ENCODE measurements at regions not wholly inside any gene's neighbourhood (a gene's known extent, or its start where the extent isn't known, plus 50 kb on each side); places are given as distances from the start of the nearest gene placed in this dataset.
A peak's percentile ranks its signal among the peaks of the same experiment; 100 is the strongest.

DNA sequence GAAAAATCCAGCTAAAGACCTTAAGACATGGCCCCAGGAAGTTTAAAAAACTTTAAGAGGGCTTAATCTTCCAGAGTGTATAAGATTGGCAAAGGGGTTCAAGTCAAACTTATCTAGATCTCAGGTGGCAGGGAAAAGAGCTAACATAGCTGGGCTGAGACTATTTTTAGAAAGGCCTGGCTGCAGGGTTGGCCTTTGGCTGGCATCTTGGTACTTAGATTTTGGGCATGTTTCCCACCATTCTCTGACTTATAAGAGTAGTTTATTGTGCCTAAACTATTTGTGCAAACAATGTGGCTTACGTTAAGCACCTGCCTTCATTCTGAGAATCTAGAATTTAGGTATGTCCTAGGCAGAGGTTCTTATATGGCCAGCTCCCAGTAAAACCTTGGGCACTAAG lies 214.0 kb upstream of the MIS18BP1 start:
- no peak for DNase-seq

DNA sequence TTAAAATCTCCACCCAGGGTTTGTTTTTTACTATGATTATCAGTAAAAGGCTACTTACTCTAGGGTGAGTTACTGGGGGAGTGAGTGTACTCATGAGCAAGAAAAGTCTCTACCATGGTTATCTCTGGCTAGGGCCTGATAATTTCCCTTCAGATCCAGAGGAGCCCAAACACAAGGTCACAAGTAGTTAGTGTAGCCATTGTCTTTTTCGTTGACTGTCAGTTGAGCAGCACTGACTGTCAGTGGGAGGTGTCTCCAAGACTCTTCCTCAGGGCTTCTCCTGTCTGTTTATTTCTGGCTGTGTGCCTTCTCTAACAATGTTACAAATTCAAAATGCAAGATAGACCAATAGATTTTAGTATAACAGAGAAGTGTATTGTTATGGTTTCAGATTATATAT lies 181.2 kb upstream of the MIS18BP1 start:
- Histone ChIP-seq H3K79me2 (ENCODE audit: low read length) (no peaks in the 10 kb centered on the region), H3K9me3 (replicated peaks; ENCODE audit: insufficient read depth, low read length) (no peaks in the 10 kb centered on the region), H3K9me2 (replicated peaks; ENCODE audit: insufficient read depth, low read length) (no peaks in the 10 kb centered on the region), H3K36me3 (replicated peaks; ENCODE audit: insufficient read depth, low read length) (no peaks in the 10 kb centered on the region), H3F3A (ENCODE audit: insufficient read depth, low read length) (no peaks in the 10 kb centered on the region), H3K9ac (ENCODE audit: low read length) (no peak overlapping the region), H2AFZ (ENCODE audit: low read length) (no peak overlapping the region), H3K27ac (ENCODE audit: low read length) (no peak overlapping the region), H3K27me3 (replicated peaks; ENCODE audit: insufficient read depth, low read length) (no peaks in the 10 kb centered on the region), H4K20me1 (ENCODE audit: insufficient read depth, low read length) (no peaks in the 10 kb centered on the region), H3K4me2 (ENCODE audit: low read depth, low read length) (no peak overlapping the region), H3K4me3 (ENCODE audit: low read length) (no peak overlapping the region), H3K4me1 (ENCODE audit: low read length) (no peaks in the 10 kb centered on the region)
- TF ChIP-seq, protein P1, sequence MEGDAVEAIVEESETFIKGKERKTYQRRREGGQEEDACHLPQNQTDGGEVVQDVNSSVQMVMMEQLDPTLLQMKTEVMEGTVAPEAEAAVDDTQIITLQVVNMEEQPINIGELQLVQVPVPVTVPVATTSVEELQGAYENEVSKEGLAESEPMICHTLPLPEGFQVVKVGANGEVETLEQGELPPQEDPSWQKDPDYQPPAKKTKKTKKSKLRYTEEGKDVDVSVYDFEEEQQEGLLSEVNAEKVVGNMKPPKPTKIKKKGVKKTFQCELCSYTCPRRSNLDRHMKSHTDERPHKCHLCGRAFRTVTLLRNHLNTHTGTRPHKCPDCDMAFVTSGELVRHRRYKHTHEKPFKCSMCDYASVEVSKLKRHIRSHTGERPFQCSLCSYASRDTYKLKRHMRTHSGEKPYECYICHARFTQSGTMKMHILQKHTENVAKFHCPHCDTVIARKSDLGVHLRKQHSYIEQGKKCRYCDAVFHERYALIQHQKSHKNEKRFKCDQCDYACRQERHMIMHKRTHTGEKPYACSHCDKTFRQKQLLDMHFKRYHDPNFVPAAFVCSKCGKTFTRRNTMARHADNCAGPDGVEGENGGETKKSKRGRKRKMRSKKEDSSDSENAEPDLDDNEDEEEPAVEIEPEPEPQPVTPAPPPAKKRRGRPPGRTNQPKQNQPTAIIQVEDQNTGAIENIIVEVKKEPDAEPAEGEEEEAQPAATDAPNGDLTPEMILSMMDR (IDR thresholded peaks at IDR 0.05; ENCODE audit: low read length) = no peak
- no peak for TF ChIP-seq EZH2 (optimal IDR thresholded peaks at IDR 0.05; ENCODE audit: low read depth, low read length)
- no peak for DNase-seq

More for the DNA sequence above, 214.0 kb upstream of the MIS18BP1 start:
- no peaks in the 10 kb centered on the region for H3F3A ChIP-seq (ENCODE audit: insufficient read depth, low read length)
- no peak overlapping the region for H3K4me3 ChIP-seq (ENCODE audit: low read length)
- H3K27ac ChIP-seq (ENCODE audit: low read length) = no peak overlapping the region
- no peak overlapping the region for H3K9ac ChIP-seq (ENCODE audit: low read length)
- no peaks in the 10 kb centered on the region for H3K27me3 ChIP-seq (replicated peaks; ENCODE audit: insufficient read depth, low read length)
- H3K79me2 ChIP-seq (ENCODE audit: low read length) = no peaks in the 10 kb centered on the region
- no peak overlapping the region for H2AFZ ChIP-seq (ENCODE audit: low read length)
- H4K20me1 ChIP-seq (ENCODE audit: insufficient read depth, low read length) = no peaks in the 10 kb centered on the region
- no peak overlapping the region for H3K4me2 ChIP-seq (ENCODE audit: low read depth, low read length)
- no peaks in the 10 kb centered on the region for H3K9me2 ChIP-seq (replicated peaks; ENCODE audit: insufficient read depth, low read length)
- TF ChIP-seq, protein P1 (IDR thresholded peaks at IDR 0.05; ENCODE audit: low read length) = no peak
- no peaks in the 10 kb centered on the region for H3K9me3 ChIP-seq (replicated peaks; ENCODE audit: insufficient read depth, low read length)
- no peaks in the 10 kb centered on the region for H3K4me1 ChIP-seq (ENCODE audit: low read length)
- no peaks in the 10 kb centered on the region for H3K36me3 ChIP-seq (replicated peaks; ENCODE audit: insufficient read depth, low read length)

DNA sequence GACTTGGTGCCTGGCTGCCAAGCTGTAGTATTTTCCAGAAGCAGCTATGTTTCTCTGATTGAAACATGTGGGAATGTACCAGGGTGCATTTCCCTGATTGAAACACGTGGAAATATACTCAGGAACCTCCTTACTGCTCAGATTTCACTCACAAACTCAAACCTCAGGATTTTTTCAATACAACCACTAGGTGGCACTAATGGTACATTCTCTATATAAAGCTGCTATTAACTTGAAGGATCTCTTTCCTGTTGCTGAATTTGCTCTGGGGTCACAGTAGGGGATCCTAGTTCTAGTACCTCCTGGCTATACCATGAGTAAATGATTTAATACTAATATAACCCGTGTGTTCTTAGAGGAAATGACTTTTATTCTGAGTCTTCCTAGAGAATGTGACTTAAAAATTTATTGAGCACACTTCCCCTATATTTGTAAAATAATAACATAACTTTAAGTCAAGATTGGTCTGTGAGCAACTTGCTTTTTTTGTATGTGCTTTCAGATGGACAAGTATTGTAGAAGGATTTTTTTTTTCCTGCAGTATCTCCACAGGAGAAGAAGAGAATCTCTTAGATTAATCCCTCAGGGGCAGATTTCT lies 173.8 kb upstream of the MIS18BP1 start:
- no peak for TF ChIP-seq EZH2phosphoT487 (IDR thresholded peaks at IDR 0.05; ENCODE audit: low read length)
- TF ChIP-seq, protein P1 (IDR thresholded peaks at IDR 0.05; ENCODE audit: low read length) = peak; percentile 50
- H2AFZ ChIP-seq (ENCODE audit: low read length) = no peak overlapping the region
- no peaks in the 10 kb centered on the region for H3K27me3 ChIP-seq (replicated peaks; ENCODE audit: insufficient read depth, low read length)
- H3K4me2 ChIP-seq (ENCODE audit: low read depth, low read length) = no peak overlapping the region
- H3K9ac ChIP-seq (ENCODE audit: low read length) = no peak overlapping the region
- no peaks in the 10 kb centered on the region for H3K9me3 ChIP-seq (replicated peaks; ENCODE audit: insufficient read depth, low read length)
- no peaks in the 10 kb centered on the region for H3K79me2 ChIP-seq (ENCODE audit: low read length)
- H3K4me1 ChIP-seq (ENCODE audit: low read length) = no peaks in the 10 kb centered on the region
- H3K9me2 ChIP-seq (replicated peaks; ENCODE audit: insufficient read depth, low read length) = no peaks in the 10 kb centered on the region
- DNase-seq = peak; percentile 37
- H3K36me3 ChIP-seq (replicated peaks; ENCODE audit: insufficient read depth, low read length) = no peaks in the 10 kb centered on the region
- H3K4me3 ChIP-seq (ENCODE audit: low read length) = no peak overlapping the region
- H4K20me1 ChIP-seq (ENCODE audit: insufficient read depth, low read length) = no peaks in the 10 kb centered on the region
- H3F3A ChIP-seq (ENCODE audit: insufficient read depth, low read length) = no peaks in the 10 kb centered on the region
- no peak overlapping the region for H3K27ac ChIP-seq (ENCODE audit: low read length)

Data from MM.1S (cell line).